Kidney (tissue), 13 donors: ENCODE measurements at regions not wholly inside any gene's neighbourhood (a gene's known extent, or its start where the extent isn't known, plus 50 kb on each side); places are given as distances from the start of the nearest gene placed in this dataset.

Experiments used
- DNase-seq, 5 donors: peaks; one replicate each; pipeline ENCODE4 v3.0.0-alpha.2; 2013 to 2020
- FAIRE-seq: peaks from 2 replicates; lab custom pipeline; 2012; peaks lifted over from hg19 to GRCh38; lab: Jason Lieb, UNC
- H3K27ac ChIP-seq, 2 donors: one replicate each; pipeline ENCODE4 v1.7.0; 2013; ENCODE audit warnings: low read depth in 2 of 2, low read length in 2 of 2, inconsistent platforms in 1 of 2
- H3K27me3 ChIP-seq: one replicate; pipeline ENCODE4 v1.7.1; 2013; ENCODE audit warnings: low read length, inconsistent platforms; ENCODE audit not compliant: control insufficient read depth, insufficient read depth
- H3K36me3 ChIP-seq, 3 donors: one replicate each; pipeline versions ENCODE4 v1.7.0 to v1.7.1; 2013; ENCODE audit warnings: low read length in 3 of 3, control low read depth in 1 of 3, inconsistent platforms in 1 of 3; ENCODE audit not compliant: insufficient read depth in 3 of 3, control insufficient read depth in 2 of 3
- H3K4me1 ChIP-seq, 3 donors: one replicate each; pipeline versions ENCODE4 v1.7.0 to v1.7.1; 2013; ENCODE audit warnings: low read length in 3 of 3, inconsistent platforms in 1 of 3, low read depth in 1 of 3; ENCODE audit not compliant: control insufficient read depth in 2 of 3, insufficient read depth in 2 of 3
- H3K4me3 ChIP-seq, 3 donors: one replicate each; pipeline versions ENCODE4 v1.7.0 to v1.8.1; 2013; ENCODE audit warnings: low read length in 3 of 3, control low read depth in 1 of 3, inconsistent platforms in 1 of 3
- H3K9ac ChIP-seq, 3 donors: one replicate each; pipeline versions ENCODE4 v1.7.0 to v1.7.1; 2013; ENCODE audit warnings: low read length in 3 of 3, control low read depth in 1 of 3, inconsistent platforms in 1 of 3
- H3K9me3 ChIP-seq, 3 donors: one replicate each; pipeline versions ENCODE4 v1.7.0 to v1.7.1; 2013; ENCODE audit warnings: low read length in 3 of 3, control low read depth in 1 of 3, inconsistent platforms in 1 of 3; ENCODE audit not compliant: control insufficient read depth in 2 of 3, insufficient read depth in 1 of 3
- CTCF ChIP-seq: IDR thresholded peaks from 3 replicates; pipeline ENCODE4 v1.5.1; 2012; ENCODE audit warnings: mild to moderate bottlenecking, moderate library complexity, borderline replicate concordance; ENCODE audit not compliant: insufficient read depth; ENCODE audit errors: extremely low read depth
- intact Hi-C: fragments of 100-400 bp; cut with DNase I; formaldehyde crosslinking; loops from one replicate; pipeline ENCODE4 v1.11.1; 2022
- donor health status: control.
- donor health status: control.
- donor health status: control.
- donor health status: control.
- donor health status: control.
- donor health status: DM: yes; HTN: yes; CAD: no.
- donor health status: Normal renal cell carcinoma (clear cell type).

- FAIRE-seq, result no peak
- no peaks in the 10 kb centered on the region for H3K9me3 ChIP-seq
- H3K4me1 ChIP-seq, result no peaks in the 10 kb centered on the region
- TF ChIP-seq CTCF, result no peak
- no peaks in the 10 kb centered on the region for H3K27me3 ChIP-seq
- intact Hi-C loops, result no loop called here
- H3K36me3 ChIP-seq, result no peaks in the 10 kb centered on the region
- no peak for DNase-seq
- H3K9ac ChIP-seq, result no peak overlapping the region
- H3K27ac ChIP-seq, result no peak overlapping the region
- no peak overlapping the region for H3K4me3 ChIP-seq
Observed at GRCh38 chr5:167843881-167844572, 447.4 kb upstream of the WWC1 start.

- H3K4me3 ChIP-seq, result no peak overlapping the region
- no peak overlapping the region for H3K9ac ChIP-seq
- H3K4me1 ChIP-seq, result no peaks in the 10 kb centered on the region
- no peak for TF ChIP-seq CTCF
- intact Hi-C loops, result no loop called here
- H3K36me3 ChIP-seq, result no peaks in the 10 kb centered on the region
- no peak overlapping the region for H3K27ac ChIP-seq
- DNase-seq (no peak), FAIRE-seq (no peak)
- H3K27me3 ChIP-seq, result no peaks in the 10 kb centered on the region
- no peaks in the 10 kb centered on the region for H3K9me3 ChIP-seq
Observed at GRCh38 chr5:167845952-167846351, 445.5 kb upstream of the WWC1 start.

GRCh38 chr5:167849874-167850273 is 441.6 kb upstream of the WWC1 start:
- H3K4me1 ChIP-seq, result no peaks in the 10 kb centered on the region
- TF ChIP-seq CTCF, result no peak
- intact Hi-C loops, result no loop called here
- peaks cover 0 to under 1% (median 0%) of the 10 kb centered on the region in 3 donors for H3K9me3 ChIP-seq
- no peak overlapping the region for H3K27ac ChIP-seq
- H3K4me3 ChIP-seq, result no peak overlapping the region
- no peak for DNase-seq
- no peaks in the 10 kb centered on the region for H3K27me3 ChIP-seq
- H3K36me3 ChIP-seq, result no peaks in the 10 kb centered on the region
- no peak overlapping the region for H3K9ac ChIP-seq
- FAIRE-seq, result no peak

- H3K9me3 ChIP-seq, result peaks cover 0 to 2% (median 0%) of the 10 kb centered on the region in 3 donors
- FAIRE-seq, result no peak
- intact Hi-C loops, result no loop called here
- H3K9ac ChIP-seq, result no peak overlapping the region
- H3K36me3 ChIP-seq, result no peaks in the 10 kb centered on the region
- H3K27ac ChIP-seq, result no peak overlapping the region
- H3K4me1 ChIP-seq, result no peaks in the 10 kb centered on the region
- no peak overlapping the region for H3K4me3 ChIP-seq
- DNase-seq, result no peak
- no peaks in the 10 kb centered on the region for H3K27me3 ChIP-seq
- TF ChIP-seq CTCF, result no peak
Observed at GRCh38 chr5:167850911-167851310, 440.5 kb upstream of the WWC1 start.
